ENCODE measurements at regions not wholly inside any gene's neighbourhood (a gene's known extent, or its start where the extent isn't known, plus 50 kb on each side); places are given as distances from the start of the nearest gene placed in this dataset.

DNA sequence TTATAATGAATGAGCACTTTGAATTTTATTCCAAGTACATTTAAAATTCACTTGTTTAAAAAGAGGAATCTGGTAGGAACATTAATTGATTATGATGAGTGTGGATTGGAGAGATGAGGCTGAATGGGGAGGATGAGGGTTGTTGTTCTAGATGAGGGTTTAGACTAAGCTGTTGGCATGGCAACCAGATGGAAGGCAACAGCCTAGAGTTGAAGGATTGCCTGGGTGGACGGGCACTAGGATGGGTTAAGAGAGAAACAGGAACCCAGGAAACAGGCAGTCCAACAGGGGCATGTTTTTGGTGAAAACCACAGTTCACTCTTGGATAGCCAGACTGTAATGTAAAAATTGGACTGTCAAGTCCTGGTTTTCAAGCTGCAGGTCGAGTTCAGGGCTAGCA lies 125.5 kb downstream of the CHRM3 start:
- intact Hi-C loops (cut with micrococcal nuclease; ENCODE audit: unreplicated experiment), result no loop called here
- DNase-seq, result no peak
- BruUV-seq (replicated peaks), result no TSS peak
- no peak overlapping the region for H2AFZ ChIP-seq
- H3K4me2 ChIP-seq, result no peak overlapping the region
- ChIA-PET CTCF (no interaction called here), POLR2A (ENCODE audit: unreplicated experiment) (no interaction called here)
- no peaks in the 10 kb centered on the region for H3K79me2 ChIP-seq (ENCODE audit: low read depth)
- H3K9me2 ChIP-seq (ENCODE audit: insufficient read depth), result no peaks in the 10 kb centered on the region
- H3K27ac ChIP-seq, result no peak overlapping the region
- no peak overlapping the region for H3K4me3 ChIP-seq
- no peaks in the 10 kb centered on the region for H3K27me3 ChIP-seq (ENCODE audit: insufficient read depth, low read depth)
- no peaks in the 10 kb centered on the region for H3F3A ChIP-seq (ENCODE audit: insufficient read depth, low read depth)
- no peaks in the 10 kb centered on the region for H3K4me1 ChIP-seq (replicated peaks; ENCODE audit: insufficient read depth)
- H3K9me3 ChIP-seq (ENCODE audit: insufficient read depth, low read depth), result no peaks in the 10 kb centered on the region; the same call in 1 of the 2 replicates
- TF ChIP-seq CTCF (conservative IDR thresholded peaks at IDR 0.05) (no peak), EZH2 (IDR thresholded peaks at IDR 0.05; ENCODE audit: low read depth) (no peak)
- H4K20me1 ChIP-seq (ENCODE audit: insufficient read depth), result no peaks in the 10 kb centered on the region
- no peaks in the 10 kb centered on the region for H3K36me3 ChIP-seq (ENCODE audit: low read depth)

DNA sequence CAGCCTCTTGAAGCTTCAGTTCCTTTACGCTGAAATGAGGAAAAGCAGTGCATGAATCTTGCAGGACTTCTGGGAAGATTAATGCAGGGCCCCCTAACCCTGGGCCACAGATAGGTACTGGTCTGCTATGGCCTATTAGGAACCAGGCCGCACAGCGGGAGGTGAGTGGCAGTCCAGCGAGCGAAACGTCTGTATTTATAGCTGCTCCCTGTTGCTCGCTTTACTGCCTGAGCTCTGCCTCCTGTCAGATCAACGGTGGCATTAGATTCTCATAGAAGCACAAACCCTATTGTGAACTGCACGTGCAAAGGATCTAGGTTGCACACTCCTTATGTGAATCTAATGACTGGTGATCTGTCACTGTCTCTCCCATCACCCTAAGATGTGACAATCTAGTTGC lies 130.2 kb downstream of the CHRM3 start:
- no peaks in the 10 kb centered on the region for H3K36me3 ChIP-seq (ENCODE audit: low read depth)
- H3F3A ChIP-seq (ENCODE audit: insufficient read depth, low read depth), result no peaks in the 10 kb centered on the region
- H2AFZ ChIP-seq, result no peak overlapping the region
- BruUV-seq (replicated peaks), result no TSS peak
- no peaks in the 10 kb centered on the region for H3K9me2 ChIP-seq (ENCODE audit: insufficient read depth)
- intact Hi-C loops (cut with micrococcal nuclease; ENCODE audit: unreplicated experiment), result no loop called here
- H3K4me1 ChIP-seq (replicated peaks; ENCODE audit: insufficient read depth), result no peaks in the 10 kb centered on the region
- POLR2A ChIA-PET (ENCODE audit: unreplicated experiment), result no interaction called here
- no peak overlapping the region for H3K4me3 ChIP-seq
- H3K79me2 ChIP-seq (ENCODE audit: low read depth), result no peaks in the 10 kb centered on the region
- TF ChIP-seq CTCF (conservative IDR thresholded peaks at IDR 0.05), result no peak
- TF ChIP-seq EZH2 (IDR thresholded peaks at IDR 0.05; ENCODE audit: low read depth), result no peak
- H3K4me2 ChIP-seq, result no peak overlapping the region
- CTCF ChIA-PET, result no interaction called here
- DNase-seq, result no peak
- no peaks in the 10 kb centered on the region for H3K9me3 ChIP-seq (ENCODE audit: insufficient read depth, low read depth)
- no peak overlapping the region for H3K27ac ChIP-seq
- no peaks in the 10 kb centered on the region for H3K27me3 ChIP-seq (ENCODE audit: insufficient read depth, low read depth)
- no peaks in the 10 kb centered on the region for H4K20me1 ChIP-seq (ENCODE audit: insufficient read depth)

- H3K4me2 ChIP-seq, result no peak overlapping the region
- no peaks in the 10 kb centered on the region for H3K27me3 ChIP-seq (ENCODE audit: insufficient read depth, low read depth)
- no peak overlapping the region for H3K4me3 ChIP-seq
- no peaks in the 10 kb centered on the region for H3K9me2 ChIP-seq (ENCODE audit: insufficient read depth)
- no peaks in the 10 kb centered on the region for H3K79me2 ChIP-seq (ENCODE audit: low read depth)
- no peaks in the 10 kb centered on the region for H4K20me1 ChIP-seq (ENCODE audit: insufficient read depth)
- no peak for DNase-seq
- no peak overlapping the region for H3K27ac ChIP-seq
- CTCF ChIA-PET, result no interaction called here
- POLR2A ChIA-PET (ENCODE audit: unreplicated experiment), result interaction anchor here (0.9 kb wide), 1 partner anchor 25 kb away, joined by 4 read pairs; no protein-coding TSS in a partner anchor
- H2AFZ ChIP-seq, result no peak overlapping the region
- no peaks in the 10 kb centered on the region for H3K36me3 ChIP-seq (ENCODE audit: low read depth)
- no peaks in the 10 kb centered on the region for H3K4me1 ChIP-seq (replicated peaks; ENCODE audit: insufficient read depth)
- no TSS peak for BruUV-seq (replicated peaks)
- intact Hi-C loops (cut with micrococcal nuclease; ENCODE audit: unreplicated experiment), result no loop called here
- no peaks in the 10 kb centered on the region for H3K9me3 ChIP-seq (ENCODE audit: insufficient read depth, low read depth)
- TF ChIP-seq EZH2 (IDR thresholded peaks at IDR 0.05; ENCODE audit: low read depth) (no peak), CTCF (conservative IDR thresholded peaks at IDR 0.05) (no peak)
- H3F3A ChIP-seq (ENCODE audit: insufficient read depth, low read depth), result no peaks in the 10 kb centered on the region
Observed at GRCh38 chr1:239526391-239526790, 140.0 kb downstream of the CHRM3 start.

Data from PC-9 (cell line).